Heart right ventricle (tissue), 16 donors: ENCODE measurements at regions not wholly inside any gene's neighbourhood (a gene's known extent, or its start where the extent isn't known, plus 50 kb on each side); places are given as distances from the start of the nearest gene placed in this dataset.
"Not testable (repeated sequence)": the region's sequence is repeated elsewhere in the genome, so short reads cannot be mapped to it uniquely, and the experiment has no call there.

Source experiments
- ATAC-seq, 8 donors: fragments of 200-7000 bp; cut with Tn5 transposase; one replicate each; pipeline ENCODE4 v1.9.1; 2020; ENCODE audit warnings: mild to moderate bottlenecking in 8 of 8, moderate library complexity in 8 of 8, moderate number of reproducible peaks in 1 of 8
- DNase-seq, 2 donors: peaks; one replicate each; pipeline ENCODE4 v3.0.0-alpha.2; 2020
- H3K27ac ChIP-seq, 10 donors: fragments of 200-600 bp; sonication (generic) in 2 of 10; one replicate each; pipeline versions ENCODE4 v1.5.0 to v1.8.0; 2020 to 2022; ENCODE audit warnings: mild to moderate bottlenecking in 3 of 10
- H3K27me3 ChIP-seq, 7 donors: fragments of 200-600 bp; one replicate each; pipeline ENCODE4 v1.8.0; 2021 to 2022; ENCODE audit warnings: mild to moderate bottlenecking in 2 of 7
- H3K36me3 ChIP-seq, 9 donors: fragments of 200-600 bp; sonication (generic) in 1 of 9; one replicate each; pipeline versions ENCODE4 v1.5.0 to v1.8.0; 2020 to 2022; ENCODE audit warnings: mild to moderate bottlenecking in 2 of 9
- H3K4me1 ChIP-seq, 9 donors: fragments of 200-600 bp; sonication (generic) in 1 of 9; one replicate each; pipeline versions ENCODE4 v1.5.0 to v1.8.0; 2020 to 2022; ENCODE audit warnings: mild to moderate bottlenecking in 4 of 9
- H3K4me3 ChIP-seq, 10 donors: fragments of 200-600 bp; sonication (generic) in 2 of 10; one replicate each; pipeline versions ENCODE4 v1.5.0 to v1.8.0; 2020 to 2022; ENCODE audit warnings: mild to moderate bottlenecking in 7 of 10, moderate library complexity in 2 of 10
- H3K9me3 ChIP-seq, 11 donors: fragments of 200-600 bp in 10 of 11; sonication (generic) in 2 of 11; one replicate each; pipeline versions ENCODE4 v1.5.0 to v1.8.0; 2013 to 2022; ENCODE audit warnings: mild to moderate bottlenecking in 2 of 11, control low read depth in 1 of 11, moderate library complexity in 1 of 11
- WGBS, 2 donors: extraction: QIAGEN DNeasy Blood & Tissue Kit; methylation state at CpG; one replicate each; pipeline ENCODE4 v1.1.7; 2013; ENCODE audit warnings: inconsistent platforms in 1 of 2; 5-methylcytosine and 5-hydroxymethylcytosine counted together
- intact Hi-C, 10 donors: fragments of 100-400 bp; cut with DNase I; formaldehyde crosslinking; loops; one replicate each; pipeline versions ENCODE4 v1.11.1 to v1.14.2; 2022
- TF ChIP-seq, protein P1 (sequence below), 9 donors: fragments of 200-600 bp; sonication (generic) in 2 of 9; IDR thresholded peaks; one replicate each; pipeline versions ENCODE4 v1.5.0 to v1.8.0; 2021 to 2022; ENCODE audit warnings: antibody characterized with exemption in 9 of 9, mild to moderate bottlenecking in 5 of 9, moderate library complexity in 1 of 9
- donor health status: Arrhythmogenic right ventricular cardiomyopathy.
- donor health status: ischemic (EF 13 %, LVEDD 7.1; RV severe dilation, severe dysfunction).
- donor health status: healthy with polysubstance abuse.
- donor health status: DM: no; HTN: yes; CAD: no.
- donor health status: DM: no; HTN: no; CAD: no.
- donor health status: ischemic (EF 25% LVEDD 6.9; RV normal size, moderate dysfunction).
- donor health status: ischemic (EF 25% LVEDD 5.7; RV mildly dilated, moderate dysfunction).
- donor health status: healthy.
- donor health status: DM: yes; HTN: yes; CAD: no.
- donor health status: Ischemic cardiomyopathy.
- donor health status: ischemic (EF 35%, LVEDD 5.7; RV mildly dilated, moderate dysfunction).
- donor health status: nonischemic (EF 11% LVEDD 7.7; RV severe dilation, severe dysfunction).
- donor health status: DM: yes; HTN: yes; CAD: no.
- donor health status: PGD.
- donor health status: ischemic (EF 29% LVEDD 5.4; RV normal size, mild dysfunction).
- donor health status: nonischemic (EF 23%, LVEDD 6.1; RV moderate dilation, normal function).

DNA sequence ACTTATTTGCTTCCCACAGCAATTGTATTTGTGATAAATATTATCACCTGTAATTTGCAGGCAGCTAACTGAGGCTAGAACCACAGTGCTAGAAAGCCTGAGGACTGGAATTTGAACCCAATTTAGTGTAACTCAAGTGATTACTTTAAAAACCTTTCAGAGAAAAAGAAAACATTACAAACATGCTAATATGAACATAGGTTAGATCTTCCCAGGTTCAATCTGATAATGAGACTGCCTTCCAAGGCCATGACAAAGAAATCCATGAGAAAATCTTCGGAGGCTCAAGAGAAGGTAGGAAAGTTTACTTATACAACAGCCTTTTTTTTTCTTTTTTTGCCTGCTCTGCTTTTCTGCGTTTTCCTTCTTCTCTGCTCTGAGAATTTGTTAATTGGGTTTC, 620.6 kb upstream of the CCNG1 start:
- 78 to 81% methylated on average over 2 of the region's 2 CpGs for WGBS, 2 donors
- H3K27ac ChIP-seq: no peak overlapping the region

DNA sequence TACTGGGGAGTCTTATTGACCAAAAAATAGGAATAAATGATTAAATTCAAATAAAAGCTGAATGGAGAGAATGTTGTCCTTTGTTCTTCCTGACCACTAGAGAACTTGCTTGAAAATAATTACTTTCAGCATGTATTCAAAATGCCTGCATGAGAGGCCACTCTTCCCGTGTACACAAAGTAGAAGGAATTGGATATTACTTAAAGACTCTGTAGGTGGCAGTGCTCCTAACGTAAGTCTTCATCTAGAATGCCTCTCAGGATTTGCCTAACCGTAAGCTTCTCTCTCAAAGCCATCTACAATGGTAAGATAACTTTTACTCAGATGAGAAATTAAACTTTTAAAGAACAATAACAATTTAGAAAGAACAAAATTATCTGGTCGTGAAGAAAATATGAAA, 620.0 kb upstream of the CCNG1 start:
- H3K36me3 ChIP-seq: no peaks in the 10 kb centered on the region
- no peaks in the 10 kb centered on the region for H3K27me3 ChIP-seq
- H3K4me1 ChIP-seq: no peaks in the 10 kb centered on the region
- intact Hi-C loops: no loop called here
- H3K27ac ChIP-seq: no peak overlapping the region
- ATAC-seq: no peak
- TF ChIP-seq, protein P1, sequence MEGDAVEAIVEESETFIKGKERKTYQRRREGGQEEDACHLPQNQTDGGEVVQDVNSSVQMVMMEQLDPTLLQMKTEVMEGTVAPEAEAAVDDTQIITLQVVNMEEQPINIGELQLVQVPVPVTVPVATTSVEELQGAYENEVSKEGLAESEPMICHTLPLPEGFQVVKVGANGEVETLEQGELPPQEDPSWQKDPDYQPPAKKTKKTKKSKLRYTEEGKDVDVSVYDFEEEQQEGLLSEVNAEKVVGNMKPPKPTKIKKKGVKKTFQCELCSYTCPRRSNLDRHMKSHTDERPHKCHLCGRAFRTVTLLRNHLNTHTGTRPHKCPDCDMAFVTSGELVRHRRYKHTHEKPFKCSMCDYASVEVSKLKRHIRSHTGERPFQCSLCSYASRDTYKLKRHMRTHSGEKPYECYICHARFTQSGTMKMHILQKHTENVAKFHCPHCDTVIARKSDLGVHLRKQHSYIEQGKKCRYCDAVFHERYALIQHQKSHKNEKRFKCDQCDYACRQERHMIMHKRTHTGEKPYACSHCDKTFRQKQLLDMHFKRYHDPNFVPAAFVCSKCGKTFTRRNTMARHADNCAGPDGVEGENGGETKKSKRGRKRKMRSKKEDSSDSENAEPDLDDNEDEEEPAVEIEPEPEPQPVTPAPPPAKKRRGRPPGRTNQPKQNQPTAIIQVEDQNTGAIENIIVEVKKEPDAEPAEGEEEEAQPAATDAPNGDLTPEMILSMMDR (IDR thresholded peaks at IDR 0.05): no peak
- 66 to 72% methylated on average over 4 of the region's 4 CpGs for WGBS, 2 donors
- H3K4me3 ChIP-seq: no peak overlapping the region
- DNase-seq: no peak
- H3K9me3 ChIP-seq: no peaks in the 10 kb centered on the region

More for the DNA sequence above, 620.6 kb upstream of the CCNG1 start:
- TF ChIP-seq, protein P1 (IDR thresholded peaks at IDR 0.05): no peak
- H3K9me3 ChIP-seq: no peaks in the 10 kb centered on the region
- ATAC-seq (no peak), DNase-seq (no peak)
- no peaks in the 10 kb centered on the region for H3K36me3 ChIP-seq
- no peak overlapping the region for H3K4me3 ChIP-seq
- H3K4me1 ChIP-seq: no peaks in the 10 kb centered on the region
- no peaks in the 10 kb centered on the region for H3K27me3 ChIP-seq
- intact Hi-C loops: no loop called here

DNA sequence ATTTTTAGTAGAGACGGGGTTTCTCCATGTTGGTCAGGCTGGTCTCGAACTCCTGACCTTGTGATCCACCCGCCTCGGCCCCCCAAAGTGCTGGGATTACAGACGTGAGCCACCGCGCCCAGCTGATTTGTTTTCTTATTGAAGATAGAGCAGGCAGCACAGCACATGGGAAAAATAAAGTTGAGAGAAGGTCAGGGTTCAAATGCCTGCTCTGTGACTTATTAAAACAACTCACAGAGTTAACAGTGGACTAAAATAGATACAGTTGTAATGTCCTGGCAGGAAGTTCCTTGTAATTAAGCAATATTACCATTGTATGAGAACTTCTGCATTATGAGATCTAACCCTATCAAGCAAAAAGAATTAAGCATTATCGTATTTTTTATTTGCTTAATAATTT, 615.7 kb upstream of the CCNG1 start:
- H3K9me3 ChIP-seq, H3K27me3 ChIP-seq, H3K4me3 ChIP-seq, H3K36me3 ChIP-seq, DNase-seq, H3K4me1 ChIP-seq, intact Hi-C loops, H3K27ac ChIP-seq: not testable (repeated sequence)
- ATAC-seq: peak in 1 of 8 donors; percentile 67
- WGBS, 2 donors: 50 to 55% methylated on average over 8 of the region's 8 CpGs

DNA sequence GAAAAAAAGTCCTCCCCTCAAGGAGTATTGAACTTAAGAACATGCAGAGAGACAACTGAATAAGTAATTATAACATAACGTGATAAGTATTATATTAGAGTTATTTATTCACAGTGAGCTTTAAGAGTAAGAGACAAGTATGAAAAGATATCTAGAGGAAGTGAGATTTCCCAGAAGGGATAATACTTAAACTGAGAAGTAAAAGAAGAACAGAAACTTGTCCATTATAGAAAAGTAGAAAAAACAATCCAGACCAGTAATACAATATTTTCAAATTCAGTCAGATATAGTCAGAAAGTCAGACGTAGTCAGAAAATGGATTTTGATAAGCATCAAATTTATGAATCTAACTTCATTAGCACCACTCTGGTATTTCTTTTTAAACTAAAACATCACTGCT, 613.0 kb upstream of the CCNG1 start:
- peaks cover 0 to 5% (median 0%) of the 10 kb centered on the region in 11 donors for H3K9me3 ChIP-seq
- TF ChIP-seq, protein P1 (IDR thresholded peaks at IDR 0.05): no peak
- H3K4me1 ChIP-seq: no peaks in the 10 kb centered on the region
- 65 to 74% methylated on average over 2 of the region's 2 CpGs for WGBS, 2 donors
- ATAC-seq (no peak), DNase-seq (no peak)
- no peak overlapping the region for H3K4me3 ChIP-seq
- no peaks in the 10 kb centered on the region for H3K36me3 ChIP-seq
- intact Hi-C loops: no loop called here
- H3K27ac ChIP-seq: no peak overlapping the region
- H3K27me3 ChIP-seq: no peaks in the 10 kb centered on the region

DNA sequence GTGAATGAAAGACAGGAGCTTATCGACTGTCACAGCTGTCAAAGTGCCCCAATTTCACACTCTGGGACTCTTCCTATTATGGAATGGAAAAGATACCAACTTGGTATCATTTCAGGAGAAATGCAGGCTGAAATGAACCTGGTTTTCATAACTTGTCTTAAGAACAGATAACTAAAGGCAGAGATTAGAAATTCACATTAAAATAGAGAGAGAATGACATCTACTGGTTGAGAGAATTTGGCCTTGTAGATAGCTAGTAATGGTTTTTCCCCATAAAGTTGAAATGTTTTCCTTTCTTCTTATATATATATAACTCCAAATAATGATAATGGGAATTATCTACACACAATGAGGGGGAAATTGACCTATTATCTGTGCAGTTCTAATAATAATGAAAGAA, 600.2 kb upstream of the CCNG1 start:
- peaks cover 0 to 13% (median 0%) of the 10 kb centered on the region in 11 donors for H3K9me3 ChIP-seq
- TF ChIP-seq, protein P1 (IDR thresholded peaks at IDR 0.05): no peak
- H3K4me3 ChIP-seq: no peak overlapping the region
- 61 to 64% methylated on average over 1 of the region's 1 CpG for WGBS, 2 donors
- no peak for DNase-seq
- H3K4me1 ChIP-seq: peaks cover 0 to 4% (median 0%) of the 10 kb centered on the region in 9 donors
- ATAC-seq: no peak
- no peaks in the 10 kb centered on the region for H3K36me3 ChIP-seq
- intact Hi-C loops: no loop called here
- H3K27me3 ChIP-seq: no peaks in the 10 kb centered on the region
- no peak overlapping the region for H3K27ac ChIP-seq
